ENCODE measurements at regions not wholly inside any gene's neighbourhood (a gene's known extent, or its start where the extent isn't known, plus 50 kb on each side); places are given as distances from the start of the nearest gene placed in this dataset.

GRCh38 chr9:1474671-1475070 lies 424.5 kb downstream of the DMRT2 start:
- no peak overlapping the region for H3K4me3 ChIP-seq (replicated peaks; ENCODE audit: low read depth, low read length)
- TF ChIP-seq CTCF (IDR thresholded peaks at IDR 0.05; ENCODE audit: low read depth, low read length, missing control alignments): no peak
- DNase-seq (ENCODE audit: extremely low read depth, low read depth): no peak

- DNase-seq (ENCODE audit: extremely low read depth, low read depth): no peak
- H3K4me3 ChIP-seq (replicated peaks; ENCODE audit: low read depth, low read length): no peak overlapping the region
- TF ChIP-seq CTCF (IDR thresholded peaks at IDR 0.05; ENCODE audit: low read depth, low read length, missing control alignments): no peak
Observed at GRCh38 chr9:1490341-1491232, 440.4 kb downstream of the DMRT2 start.

GRCh38 chr9:1492156-1492555 lies 442.0 kb downstream of the DMRT2 start:
- DNase-seq (ENCODE audit: extremely low read depth, low read depth): no peak
- H3K4me3 ChIP-seq (replicated peaks; ENCODE audit: low read depth, low read length): no peak overlapping the region
- no peak for TF ChIP-seq CTCF (IDR thresholded peaks at IDR 0.05; ENCODE audit: low read depth, low read length, missing control alignments)

- TF ChIP-seq CTCF (IDR thresholded peaks at IDR 0.05; ENCODE audit: low read depth, low read length, missing control alignments): no peak
- DNase-seq (ENCODE audit: extremely low read depth, low read depth): no peak
- no peak overlapping the region for H3K4me3 ChIP-seq (replicated peaks; ENCODE audit: low read depth, low read length)
Observed at GRCh38 chr9:1495282-1496030, 445.3 kb downstream of the DMRT2 start.

- TF ChIP-seq CTCF (IDR thresholded peaks at IDR 0.05; ENCODE audit: low read depth, low read length, missing control alignments): no peak
Observed at GRCh38 chr9:1505489-1505888, 455.3 kb downstream of the DMRT2 start.

GRCh38 chr9:1510712-1511111 lies 460.6 kb downstream of the DMRT2 start:
- DNase-seq (ENCODE audit: extremely low read depth, low read depth): no peak
- H3K4me3 ChIP-seq (replicated peaks; ENCODE audit: low read depth, low read length): no peak overlapping the region
- TF ChIP-seq CTCF (IDR thresholded peaks at IDR 0.05; ENCODE audit: low read depth, low read length, missing control alignments): no peak

More at GRCh38 chr9:1505489-1505888, 455.3 kb downstream of the DMRT2 start:
- H3K4me3 ChIP-seq (replicated peaks; ENCODE audit: low read depth, low read length): no peak overlapping the region
- no peak for DNase-seq (ENCODE audit: extremely low read depth, low read depth)
